HT-29 (cell line): ENCODE measurements at regions not wholly inside any gene's neighbourhood (a gene's known extent, or its start where the extent isn't known, plus 50 kb on each side); places are given as distances from the start of the nearest gene placed in this dataset.
A peak's percentile ranks its signal among the peaks of the same experiment; 100 is the strongest.
"Not testable (repeated sequence)": the region's sequence is repeated elsewhere in the genome, so short reads cannot be mapped to it uniquely, and the experiment has no call there.

Source experiments
- DNase-seq: peaks from one replicate; pipeline ENCODE4 v3.0.0-alpha.2; 2015; ENCODE audit warnings: low spot score

- DNase-seq = no peak
Measured at GRCh38 chr2:106292627-106293026, 98.5 kb upstream of the UXS1 start.

GRCh38 chr2:106288873-106289272, 94.8 kb upstream of the UXS1 start:
- no peak for DNase-seq

DNA sequence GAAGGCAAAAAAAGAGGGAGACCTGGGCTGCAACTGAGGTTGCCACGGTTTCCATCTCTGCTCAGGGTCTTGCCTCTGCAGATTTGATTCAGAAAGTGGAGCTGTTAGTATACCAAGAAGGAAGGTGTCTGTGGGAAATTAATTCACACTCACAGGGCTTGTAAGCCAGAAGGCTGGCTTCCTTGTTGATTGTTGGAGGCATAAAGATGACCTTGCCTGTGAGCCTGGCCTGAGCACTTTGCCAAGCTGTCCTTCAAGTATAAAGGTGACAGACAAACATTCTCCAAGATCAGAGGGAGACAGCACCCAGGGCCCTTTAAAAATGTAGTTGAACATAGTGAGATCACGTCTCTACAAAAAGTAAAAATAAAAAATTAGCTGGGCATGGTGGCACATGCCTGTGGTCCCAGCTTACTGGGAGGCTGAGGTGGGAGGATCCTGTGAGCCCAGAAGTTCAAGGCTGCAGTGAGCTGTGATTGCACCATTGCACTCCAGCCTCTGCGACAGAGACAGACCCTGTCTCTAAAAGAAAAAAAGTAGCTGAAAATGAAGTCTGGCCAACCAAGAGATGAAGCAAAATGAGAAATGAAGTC, 91.2 kb upstream of the UXS1 start:
- no peak for DNase-seq

DNA sequence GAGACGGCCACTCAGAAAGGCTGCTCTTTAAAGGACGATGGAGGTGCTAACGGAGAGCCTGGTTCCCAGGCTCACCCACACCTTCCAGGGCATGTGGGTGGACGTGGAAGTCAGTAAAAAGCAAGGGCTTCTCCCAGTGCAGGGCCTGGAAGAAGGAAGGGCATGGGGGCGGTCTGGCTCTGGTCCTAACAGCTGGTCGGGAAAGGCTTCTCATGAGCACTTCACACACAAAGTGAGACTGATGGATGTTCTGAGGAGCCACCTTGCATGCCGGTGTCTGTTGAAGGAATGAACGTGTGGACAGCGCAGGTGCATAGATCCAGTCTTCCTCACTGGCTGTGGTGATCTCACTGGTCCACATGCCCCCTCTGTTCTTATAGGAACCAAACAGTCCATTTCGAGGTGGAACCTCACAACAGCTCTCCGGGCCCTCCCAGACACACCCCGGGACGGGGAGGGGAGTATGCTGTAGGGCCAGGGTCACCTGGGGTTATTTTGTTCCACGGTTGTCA, 90.6 kb upstream of the UXS1 start:
- DNase-seq = no peak

- no peak for DNase-seq
Measured at GRCh38 chr2:106284255-106284654, 90.2 kb upstream of the UXS1 start.

DNA sequence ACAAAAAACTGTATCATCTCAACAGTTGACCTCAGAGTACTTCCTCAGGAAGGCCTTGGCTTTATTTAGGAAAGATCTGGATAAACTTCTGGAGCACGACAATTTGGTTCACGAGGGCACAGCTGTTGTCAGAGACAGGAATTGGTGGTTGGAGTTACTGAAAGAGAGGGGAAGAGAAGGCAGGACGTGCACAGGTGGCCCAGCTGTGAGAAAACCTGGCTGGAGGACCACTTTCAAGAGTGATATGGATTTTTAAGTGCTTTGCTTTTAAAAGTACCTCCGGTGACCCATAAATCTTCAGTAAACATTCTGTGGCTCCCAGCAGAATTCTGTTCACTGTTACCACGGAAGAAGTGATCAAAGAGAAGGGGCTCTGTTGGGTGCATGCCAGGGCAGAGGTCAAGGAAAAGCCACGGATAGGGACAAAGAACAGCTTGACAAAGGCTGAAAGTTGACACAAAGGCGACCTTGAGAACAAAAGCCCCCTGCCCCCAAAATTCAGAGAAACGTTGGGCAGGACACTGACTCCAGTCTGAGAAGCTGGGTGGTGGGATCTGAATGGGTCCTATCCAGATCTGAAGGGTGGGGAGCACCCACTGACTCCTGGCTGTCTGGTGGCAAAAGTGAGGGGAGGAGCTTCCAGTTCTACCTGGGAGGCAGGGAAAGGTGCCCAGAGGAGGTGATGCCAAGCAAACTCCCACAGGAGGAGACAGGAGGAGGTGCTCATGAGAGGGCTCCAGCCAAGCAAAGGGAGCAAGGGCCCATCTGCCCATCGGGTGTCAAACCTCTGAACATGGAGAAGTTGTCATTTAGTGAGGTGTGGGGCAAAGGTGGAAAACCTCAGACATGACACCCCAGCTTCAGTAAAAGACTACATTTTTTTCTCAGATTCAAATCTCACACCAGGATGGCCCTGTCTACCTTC, 89.4 kb upstream of the UXS1 start:
- not testable (repeated sequence) for DNase-seq

GRCh38 chr2:106282462-106283170, 88.5 kb upstream of the UXS1 start:
- DNase-seq = no peak

- not testable (repeated sequence) for DNase-seq
Measured at GRCh38 chr2:106281907-106282430, 87.9 kb upstream of the UXS1 start.

GRCh38 chr2:106280722-106281446, 86.8 kb upstream of the UXS1 start:
- DNase-seq = no peak

GRCh38 chr2:106280224-106280623, 86.1 kb upstream of the UXS1 start:
- DNase-seq = no peak

- DNase-seq = no peak
Measured at GRCh38 chr2:106278112-106278876, 84.2 kb upstream of the UXS1 start.

- DNase-seq = no peak
Measured at GRCh38 chr2:106277426-106277825, 83.3 kb upstream of the UXS1 start.

DNA sequence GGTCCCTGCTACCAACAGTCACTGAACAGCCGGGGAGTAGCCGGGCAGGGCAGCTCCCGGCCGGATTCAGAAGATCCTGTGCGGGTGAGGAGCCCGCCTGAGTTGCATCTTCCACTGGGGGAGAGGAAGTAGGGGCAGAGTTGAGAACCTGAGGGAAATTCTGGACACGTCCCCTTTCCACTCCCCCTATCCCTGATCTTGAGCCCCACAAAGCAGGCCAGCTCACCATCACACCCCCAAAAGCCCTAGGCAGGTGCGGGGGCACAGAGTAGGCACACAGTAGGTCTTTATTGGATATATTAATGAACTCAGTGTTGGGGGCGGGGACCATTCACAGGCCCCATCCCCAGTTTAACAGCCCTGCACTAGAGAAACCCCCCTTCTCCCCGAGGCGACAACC, 81.9 kb upstream of the UXS1 start:
- DNase-seq = no peak

- DNase-seq = no peak
Measured at GRCh38 chr2:106274668-106275067, 80.6 kb upstream of the UXS1 start.

- no peak for DNase-seq
Measured at GRCh38 chr2:106272216-106272807, 78.2 kb upstream of the UXS1 start.

DNA sequence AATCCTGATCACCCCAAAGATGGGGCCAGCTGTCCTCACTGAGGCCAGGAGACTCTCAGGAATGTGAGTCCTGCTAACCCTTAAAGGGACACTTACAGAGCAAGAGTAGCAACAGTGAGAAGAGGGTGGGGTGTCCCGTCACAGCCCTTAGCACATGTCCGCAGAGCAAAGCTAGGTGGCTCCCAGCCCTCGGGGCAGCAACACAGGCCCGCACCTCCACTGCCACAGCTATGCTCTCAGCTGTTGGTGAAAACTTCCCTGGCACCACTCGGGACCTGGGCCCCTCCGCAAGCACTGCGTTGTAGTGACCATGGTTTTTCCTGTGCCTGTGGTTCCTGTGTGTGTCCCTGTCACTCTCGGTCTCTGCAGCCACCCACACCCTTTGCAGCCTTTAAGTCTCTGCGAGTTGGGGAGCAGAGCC, 76.4 kb upstream of the UXS1 start:
- no peak for DNase-seq

GRCh38 chr2:106269591-106270291, 75.6 kb upstream of the UXS1 start:
- DNase-seq = peak; percentile 42

GRCh38 chr2:106267997-106268396, 73.9 kb upstream of the UXS1 start:
- no peak for DNase-seq

DNA sequence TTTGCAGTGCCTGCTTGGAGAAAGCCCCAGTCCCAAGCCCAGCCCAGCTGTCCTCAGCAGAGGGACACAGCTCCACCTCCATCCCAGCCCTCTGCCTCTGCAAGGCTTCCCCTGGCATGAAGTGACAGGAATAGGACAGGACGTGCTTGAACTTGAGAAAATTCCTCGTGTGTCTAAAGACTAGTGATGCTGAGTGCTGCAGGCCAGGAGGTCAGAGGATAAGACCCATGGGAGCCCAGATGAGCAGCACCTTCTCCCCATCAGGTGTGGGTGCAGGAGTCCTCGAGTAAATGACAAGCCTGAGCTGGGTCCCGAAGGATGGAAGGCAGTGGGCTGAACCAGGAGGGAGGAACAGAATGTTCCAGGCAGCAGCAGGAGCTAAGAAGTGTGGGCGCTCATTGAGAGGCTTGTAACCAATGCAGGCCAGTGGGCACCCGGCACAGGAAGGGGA, 67.8 kb upstream of the UXS1 start:
- no peak for DNase-seq
